Retinal pigment epithelial cell (primary cell): ENCODE measurements at regions not wholly inside any gene's neighbourhood (a gene's known extent, or its start where the extent isn't known, plus 50 kb on each side); places are given as distances from the start of the nearest gene placed in this dataset.

Experiments
- DNase-seq: peaks from one replicate; pipeline ENCODE4 v3.0.0-alpha.2; 2010; ENCODE audit warnings: low read depth
- H3K4me3 ChIP-seq: 2 replicates; pipeline ENCODE4 v1.5.1; 2011; ENCODE audit warnings: mild to moderate bottlenecking, low read length, control low read depth, moderate library complexity
- TF ChIP-seq, protein P1 (sequence below): conservative IDR thresholded peaks from 2 replicates; pipeline ENCODE4 v1.5.1; 2011; ENCODE audit warnings: low read depth, low read length, control low read depth, inconsistent platforms

DNA sequence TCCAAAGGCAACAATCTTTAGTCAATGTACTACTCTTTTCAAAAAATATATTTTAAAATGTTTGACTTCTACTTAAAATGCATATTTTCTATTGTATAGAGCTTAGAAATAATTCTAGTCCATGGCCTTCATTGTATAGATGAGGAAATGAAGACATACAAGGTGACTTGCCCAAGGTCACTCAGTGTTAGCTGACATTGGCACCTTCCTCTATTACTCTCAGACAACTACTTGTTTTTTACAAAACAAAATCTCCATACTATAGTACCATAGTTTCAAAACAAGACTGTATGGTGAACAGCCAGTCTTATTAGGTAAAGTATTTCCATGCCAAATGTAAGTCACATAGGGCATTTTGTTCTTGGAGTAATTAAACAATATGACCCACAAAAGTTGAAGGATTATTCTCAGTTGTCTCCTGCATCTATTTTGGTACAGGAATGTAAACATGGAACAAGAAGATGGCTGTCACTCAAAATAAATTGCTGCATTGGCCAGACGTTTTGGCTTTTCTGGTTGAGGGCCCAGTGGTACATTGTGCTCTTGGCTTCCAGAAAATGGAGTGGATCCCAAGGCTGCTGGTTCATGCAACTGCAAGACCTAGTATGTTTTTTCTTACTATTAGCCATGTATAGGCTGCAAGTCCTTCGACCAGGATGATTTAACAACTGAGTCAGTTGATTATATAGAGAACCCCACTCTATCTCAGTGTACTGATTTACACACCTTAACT is 54.3 kb upstream of the NOX3 start:
- DNase-seq = no peak
- H3K4me3 ChIP-seq = no peak overlapping the region
- TF ChIP-seq, protein P1, sequence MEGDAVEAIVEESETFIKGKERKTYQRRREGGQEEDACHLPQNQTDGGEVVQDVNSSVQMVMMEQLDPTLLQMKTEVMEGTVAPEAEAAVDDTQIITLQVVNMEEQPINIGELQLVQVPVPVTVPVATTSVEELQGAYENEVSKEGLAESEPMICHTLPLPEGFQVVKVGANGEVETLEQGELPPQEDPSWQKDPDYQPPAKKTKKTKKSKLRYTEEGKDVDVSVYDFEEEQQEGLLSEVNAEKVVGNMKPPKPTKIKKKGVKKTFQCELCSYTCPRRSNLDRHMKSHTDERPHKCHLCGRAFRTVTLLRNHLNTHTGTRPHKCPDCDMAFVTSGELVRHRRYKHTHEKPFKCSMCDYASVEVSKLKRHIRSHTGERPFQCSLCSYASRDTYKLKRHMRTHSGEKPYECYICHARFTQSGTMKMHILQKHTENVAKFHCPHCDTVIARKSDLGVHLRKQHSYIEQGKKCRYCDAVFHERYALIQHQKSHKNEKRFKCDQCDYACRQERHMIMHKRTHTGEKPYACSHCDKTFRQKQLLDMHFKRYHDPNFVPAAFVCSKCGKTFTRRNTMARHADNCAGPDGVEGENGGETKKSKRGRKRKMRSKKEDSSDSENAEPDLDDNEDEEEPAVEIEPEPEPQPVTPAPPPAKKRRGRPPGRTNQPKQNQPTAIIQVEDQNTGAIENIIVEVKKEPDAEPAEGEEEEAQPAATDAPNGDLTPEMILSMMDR = no peak

DNA sequence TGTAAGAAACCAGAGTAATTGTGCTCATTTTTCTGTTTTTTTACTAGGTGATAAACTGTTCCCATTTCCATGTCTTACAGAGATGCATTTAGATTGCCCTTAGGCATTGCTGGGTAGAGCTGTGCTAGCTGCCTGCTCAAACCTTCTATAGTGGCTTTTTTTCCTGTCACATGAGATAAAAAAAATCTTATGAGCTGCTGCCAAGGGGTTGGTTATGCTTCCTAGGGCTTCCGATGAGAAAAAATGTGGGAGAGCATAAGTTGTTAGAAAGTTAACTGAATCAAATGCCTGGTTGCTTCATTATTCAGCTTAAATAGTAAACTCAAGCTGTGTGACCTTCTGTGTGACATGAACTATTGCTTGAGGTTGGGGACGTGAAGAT is 50.0 kb upstream of the NOX3 start:
- TF ChIP-seq, protein P1 = no peak
- H3K4me3 ChIP-seq = no peak overlapping the region
- DNase-seq = no peak
